ENCODE measurements at regions not wholly inside any gene's neighbourhood (a gene's known extent, or its start where the extent isn't known, plus 50 kb on each side); places are given as distances from the start of the nearest gene placed in this dataset.

GRCh38 chr5:93053825-93054224 is 527.2 kb downstream of the NR2F1-AS1 start:
- no peaks in the 10 kb centered on the region for H3K36me3 ChIP-seq (ENCODE audit: control insufficient read depth, insufficient read depth, low read length)
- intact Hi-C loops (cut with micrococcal nuclease; ENCODE audit: unreplicated experiment) = no loop called here
- POLR2A ChIA-PET = no interaction called here
- no peak overlapping the region for H3K4me3 ChIP-seq (ENCODE audit: low read depth in 2 of 2, low read length in 2 of 2)
- in situ Hi-C loops (cut with HindIII; ENCODE audit: low pct_unique_long_range_greater_than_20kb, low sequenced_read_pairs) = no loop called here
- H3K27me3 ChIP-seq (ENCODE audit: control insufficient read depth, insufficient read depth, low read length) = no peaks in the 10 kb centered on the region
- CTCF ChIA-PET = no interaction called here
- DNase-seq (ENCODE audit: low read depth, low spot score) (no peak), ATAC-seq (no peak)
- TF ChIP-seq SIN3A (IDR thresholded peaks at IDR 0.05; ENCODE audit: borderline replicate concordance, insufficient read depth, low read depth, low read length) (no peak), REST (IDR thresholded peaks at IDR 0.05; ENCODE audit: insufficient read depth in 1 of 2, low read depth in 2 of 2, low read length in 1 of 2) (no peak), TCF7L2 (IDR thresholded peaks at IDR 0.05; ENCODE audit: low read depth, low read length) (no peak), POLR2AphosphoS5 (IDR thresholded peaks at IDR 0.05; ENCODE audit: low read depth, low read length) (no peak)
- TF ChIP-seq, protein P1, sequence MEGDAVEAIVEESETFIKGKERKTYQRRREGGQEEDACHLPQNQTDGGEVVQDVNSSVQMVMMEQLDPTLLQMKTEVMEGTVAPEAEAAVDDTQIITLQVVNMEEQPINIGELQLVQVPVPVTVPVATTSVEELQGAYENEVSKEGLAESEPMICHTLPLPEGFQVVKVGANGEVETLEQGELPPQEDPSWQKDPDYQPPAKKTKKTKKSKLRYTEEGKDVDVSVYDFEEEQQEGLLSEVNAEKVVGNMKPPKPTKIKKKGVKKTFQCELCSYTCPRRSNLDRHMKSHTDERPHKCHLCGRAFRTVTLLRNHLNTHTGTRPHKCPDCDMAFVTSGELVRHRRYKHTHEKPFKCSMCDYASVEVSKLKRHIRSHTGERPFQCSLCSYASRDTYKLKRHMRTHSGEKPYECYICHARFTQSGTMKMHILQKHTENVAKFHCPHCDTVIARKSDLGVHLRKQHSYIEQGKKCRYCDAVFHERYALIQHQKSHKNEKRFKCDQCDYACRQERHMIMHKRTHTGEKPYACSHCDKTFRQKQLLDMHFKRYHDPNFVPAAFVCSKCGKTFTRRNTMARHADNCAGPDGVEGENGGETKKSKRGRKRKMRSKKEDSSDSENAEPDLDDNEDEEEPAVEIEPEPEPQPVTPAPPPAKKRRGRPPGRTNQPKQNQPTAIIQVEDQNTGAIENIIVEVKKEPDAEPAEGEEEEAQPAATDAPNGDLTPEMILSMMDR (IDR thresholded peaks at IDR 0.05) = no peak
- BruUV-seq (replicated peaks) = no TSS peak
- no peak overlapping the region; the same call in 1 of the 2 replicates for H3K27ac ChIP-seq (ENCODE audit: low read length)
- peaks cover 7% of the 10 kb centered on the region; the same call in 1 of the 2 replicates for H3K9me3 ChIP-seq (ENCODE audit: control insufficient read depth, insufficient read depth, low read depth, low read length)
- no peaks in the 10 kb centered on the region; the same call in 1 of the 2 replicates for H3K4me1 ChIP-seq (ENCODE audit: control insufficient read depth, insufficient read depth, low read length)

DNA sequence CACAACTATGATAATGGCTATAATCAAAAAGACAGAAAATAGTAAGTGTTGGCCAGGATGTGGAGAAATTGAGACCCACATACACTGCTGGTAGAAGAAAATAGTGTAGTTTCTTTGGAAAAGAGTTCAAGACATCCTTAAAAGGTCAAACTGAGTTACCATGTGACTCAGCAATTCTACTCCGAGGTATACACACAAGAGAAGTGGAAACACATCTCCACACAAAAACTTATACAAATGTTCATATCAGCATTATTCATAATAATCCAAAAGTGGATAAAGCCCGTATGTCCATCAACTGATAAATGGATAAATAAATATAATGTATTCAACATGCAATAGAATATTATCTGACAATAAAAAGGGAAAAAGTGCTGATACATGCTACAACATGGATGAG is 532.2 kb downstream of the NR2F1-AS1 start:
- intact Hi-C loops (cut with micrococcal nuclease; ENCODE audit: unreplicated experiment) (no loop called here), in situ Hi-C loops (cut with HindIII; ENCODE audit: low pct_unique_long_range_greater_than_20kb, low sequenced_read_pairs) (no loop called here)
- Histone ChIP-seq H3K4me1 (ENCODE audit: control insufficient read depth, insufficient read depth, low read length) (no peaks in the 10 kb centered on the region), H3K27me3 (ENCODE audit: control insufficient read depth, insufficient read depth, low read length) (no peaks in the 10 kb centered on the region), H3K27ac (ENCODE audit: low read length) (no peak overlapping the region; the same call in 1 of the 2 replicates), H3K36me3 (ENCODE audit: control insufficient read depth, insufficient read depth, low read length) (no peaks in the 10 kb centered on the region), H3K4me3 (ENCODE audit: low read depth in 2 of 2, low read length in 2 of 2) (no peak overlapping the region), H3K9me3 (ENCODE audit: control insufficient read depth, insufficient read depth, low read depth, low read length) (no peaks in the 10 kb centered on the region)
- TF ChIP-seq SIN3A (IDR thresholded peaks at IDR 0.05; ENCODE audit: borderline replicate concordance, insufficient read depth, low read depth, low read length) (no peak), REST (IDR thresholded peaks at IDR 0.05; ENCODE audit: insufficient read depth in 1 of 2, low read depth in 2 of 2, low read length in 1 of 2) (no peak), POLR2AphosphoS5 (IDR thresholded peaks at IDR 0.05; ENCODE audit: low read depth, low read length) (no peak), TCF7L2 (IDR thresholded peaks at IDR 0.05; ENCODE audit: low read depth, low read length) (no peak)
- TF ChIP-seq, protein P1 (IDR thresholded peaks at IDR 0.05) = no peak
- no TSS peak for BruUV-seq (replicated peaks)
- POLR2A ChIA-PET = no interaction called here
- ATAC-seq = no peak
- CTCF ChIA-PET = no interaction called here
- DNase-seq (ENCODE audit: low read depth, low spot score) = no peak
